SK-N-DZ (cell line): ENCODE measurements at regions not wholly inside any gene's neighbourhood (a gene's known extent, or its start where the extent isn't known, plus 50 kb on each side); places are given as distances from the start of the nearest gene placed in this dataset.

Source experiments
- DNase-seq: peaks from one replicate; pipeline ENCODE4 v3.0.0-alpha.2; 2015; ENCODE audit warnings: low spot score

- no peak for DNase-seq
These were observed 131.8 kb upstream of the RGMB start for GRCh38 chr5:98641671-98642070.

GRCh38 chr5:98643569-98643968 lies 129.9 kb upstream of the RGMB start:
- DNase-seq: no peak

- no peak for DNase-seq
These were observed 121.7 kb upstream of the RGMB start for GRCh38 chr5:98651715-98652114.

- no peak for DNase-seq
These were observed 117.2 kb upstream of the RGMB start for GRCh38 chr5:98656125-98656795.

GRCh38 chr5:98656796-98657195 lies 116.7 kb upstream of the RGMB start:
- DNase-seq: no peak

- DNase-seq: no peak
These were observed 115.9 kb upstream of the RGMB start for GRCh38 chr5:98657559-98657958.

GRCh38 chr5:98663521-98663920 lies 109.9 kb upstream of the RGMB start:
- no peak for DNase-seq

- no peak for DNase-seq
These were observed 108.7 kb upstream of the RGMB start for GRCh38 chr5:98664736-98665135.

GRCh38 chr5:98679963-98680362 lies 93.5 kb upstream of the RGMB start:
- DNase-seq: no peak

- DNase-seq: no peak
These were observed 83.5 kb upstream of the RGMB start for GRCh38 chr5:98690002-98690401.

- no peak for DNase-seq
These were observed 78.6 kb upstream of the RGMB start for GRCh38 chr5:98694902-98695301.

GRCh38 chr5:98698359-98698758 lies 75.1 kb upstream of the RGMB start:
- no peak for DNase-seq

GRCh38 chr5:98700730-98701129 lies 72.7 kb upstream of the RGMB start:
- no peak for DNase-seq

GRCh38 chr5:98705841-98706240 lies 67.6 kb upstream of the RGMB start:
- no peak for DNase-seq

GRCh38 chr5:98709681-98710080 lies 63.8 kb upstream of the RGMB start:
- no peak for DNase-seq

GRCh38 chr5:98713027-98713426 lies 60.4 kb upstream of the RGMB start:
- no peak for DNase-seq

GRCh38 chr5:98713856-98714255 lies 59.6 kb upstream of the RGMB start:
- no peak for DNase-seq

GRCh38 chr5:98714710-98715288 lies 58.7 kb upstream of the RGMB start:
- DNase-seq: no peak

- DNase-seq: no peak
These were observed 52.1 kb upstream of the RGMB start for GRCh38 chr5:98721231-98721928.

- no peak for DNase-seq
These were observed 51.3 kb upstream of the RGMB start for GRCh38 chr5:98722188-98722587.

- no peak for DNase-seq
These were observed 50.4 kb upstream of the RGMB start for GRCh38 chr5:98723061-98723460.
